NCI-H1105 treated with DMSO at 0.1 percent for 48 hours (cell line): ENCODE measurements at regions not wholly inside any gene's neighbourhood (a gene's known extent, or its start where the extent isn't known, plus 50 kb on each side); places are given as distances from the start of the nearest gene placed in this dataset.
"Not testable (repeated sequence)": the region's sequence is repeated elsewhere in the genome, so short reads cannot be mapped to it uniquely, and the experiment has no call there.

ENCODE experiments used
- DNase-seq: peaks from one replicate; lab custom pipeline; 2025; lab: John Stamatoyannopoulos, UW

DNA sequence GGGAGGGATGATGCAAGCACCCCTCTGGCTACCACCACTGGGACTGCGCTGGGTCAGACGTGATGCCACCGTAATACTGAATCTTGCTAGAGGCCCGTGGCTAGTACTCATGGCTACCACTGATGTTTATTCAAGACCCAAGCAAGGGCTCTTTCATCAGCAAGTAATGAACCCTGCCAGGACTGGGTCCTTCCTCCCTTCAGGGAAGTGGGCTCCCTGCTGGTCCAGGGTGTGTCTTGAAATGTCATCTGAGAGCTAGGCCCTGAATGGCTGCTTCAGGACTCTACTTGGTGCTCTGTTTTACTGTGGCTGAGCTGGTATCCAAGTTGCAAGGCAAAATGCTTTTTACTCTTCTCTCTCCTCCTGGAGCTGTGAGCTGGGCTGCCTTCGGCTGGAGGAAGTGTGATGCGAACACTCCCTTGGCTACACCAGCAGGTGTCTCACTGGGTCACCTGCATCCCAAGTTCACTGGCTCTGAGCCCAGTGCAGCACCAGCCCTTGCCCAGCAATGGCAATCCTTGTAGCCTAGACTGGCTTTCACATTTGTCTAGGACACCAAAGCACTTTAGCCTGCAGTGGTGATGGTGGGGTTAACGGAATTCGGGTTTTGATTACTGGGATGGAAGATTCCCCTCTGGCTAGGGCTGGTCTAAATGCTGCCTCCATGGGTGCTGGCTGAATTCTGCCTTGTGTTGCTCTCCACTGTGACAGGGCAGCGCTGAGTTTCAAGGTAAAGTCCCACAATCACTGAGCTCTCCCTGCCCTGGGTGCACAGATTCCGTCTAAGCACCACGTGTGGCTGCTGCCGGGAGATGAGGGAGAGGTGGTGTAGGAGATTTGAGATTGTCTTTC, 98.6 kb downstream of the USP22 start:
- DNase-seq, result peak; percentile 75

DNA sequence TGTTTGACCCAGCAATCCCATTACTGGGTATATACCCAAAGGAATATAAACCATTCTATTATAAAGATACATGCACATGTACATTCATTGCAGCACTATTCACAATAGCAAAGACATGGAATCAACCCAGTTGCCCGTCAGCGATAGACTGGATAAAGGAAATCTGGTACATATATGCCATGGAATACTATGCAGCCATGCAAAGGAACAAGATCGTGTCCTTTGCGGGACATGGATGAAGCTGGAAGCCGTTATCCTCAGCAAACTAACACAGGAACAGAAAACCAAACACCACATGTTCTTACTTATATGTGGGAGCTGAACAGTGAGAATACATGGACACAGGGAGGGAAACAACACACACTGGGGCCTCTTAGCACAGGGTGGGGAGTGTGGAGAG, 95.1 kb downstream of the USP22 start:
- not testable (repeated sequence) for DNase-seq

DNA sequence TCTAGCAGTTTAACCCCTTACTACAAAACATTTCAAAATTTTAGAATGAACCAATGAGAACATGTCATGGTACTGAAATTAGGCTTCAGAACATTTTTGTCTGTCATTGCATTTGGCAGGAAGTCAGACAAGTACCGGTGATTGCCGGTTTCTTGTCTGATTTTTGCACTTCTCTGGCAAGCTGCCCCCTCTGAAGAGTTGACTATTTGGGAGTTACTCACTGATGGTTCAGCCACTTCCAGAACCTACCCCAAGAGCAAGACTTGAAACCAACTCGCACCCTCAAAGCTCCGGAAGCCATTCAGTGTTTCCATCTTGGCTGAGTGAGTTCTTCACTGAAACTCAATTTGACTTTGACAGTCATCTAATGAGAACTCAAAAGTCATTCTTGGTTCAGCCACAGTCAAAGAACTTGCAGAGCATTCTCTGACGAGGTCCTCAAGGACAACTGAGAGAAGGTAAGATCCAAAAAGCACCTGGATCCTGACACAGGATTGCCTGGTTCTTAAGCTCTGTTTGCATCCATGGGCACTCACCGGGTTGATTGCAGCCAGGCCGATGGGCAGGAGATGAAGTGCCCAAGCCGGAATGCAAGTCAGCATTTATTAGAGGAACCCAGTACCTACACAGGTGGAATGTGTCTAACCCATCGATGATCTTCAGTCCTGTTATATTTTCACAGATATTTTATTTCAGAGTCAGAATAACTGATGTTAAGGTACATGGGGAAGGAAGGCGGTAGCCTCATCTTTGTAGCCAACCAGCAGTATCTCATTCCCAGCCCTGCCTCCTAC, 93.6 kb downstream of the USP22 start:
- DNase-seq, result no peak
